HepG2 (cell line): ENCODE measurements at regions not wholly inside any gene's neighbourhood (a gene's known extent, or its start where the extent isn't known, plus 50 kb on each side); places are given as distances from the start of the nearest gene placed in this dataset.

Experiments used
- CAMTA2 ChIP-seq: sonication (generic); formaldehyde crosslinking; IDR thresholded peaks from 2 replicates; pipeline ENCODE4 v1.4.0; 2020; ENCODE audit warnings: mild to moderate bottlenecking, missing genetic modification reagents, borderline replicate concordance
- CC2D1A ChIP-seq: sonication (generic); formaldehyde crosslinking; IDR thresholded peaks from 2 replicates; pipeline ENCODE4 v1.8.1; 2023; ENCODE audit warnings: mild to moderate bottlenecking, missing genetic modification reagents
- KDM6A ChIP-seq: IDR thresholded peaks from 2 replicates; pipeline ENCODE4 v1.6.1; 2016; ENCODE audit warnings: low read depth
- NAIF1 ChIP-seq: sonication (generic); formaldehyde crosslinking; IDR thresholded peaks from 2 replicates; pipeline ENCODE4 v1.5.0; 2020; ENCODE audit warnings: mild to moderate bottlenecking, missing genetic modification reagents, borderline replicate concordance
- NCOR1 ChIP-seq: fragments of 200-600 bp; sonication (generic); IDR thresholded peaks from 2 replicates; pipeline ENCODE4 v1.7.0; 2017; ENCODE audit warnings: antibody characterized with exemption, low read length, borderline replicate concordance
- NR1H2 ChIP-seq: sonication (generic); formaldehyde crosslinking; IDR thresholded peaks from 2 replicates; pipeline ENCODE4 v1.8.1; 2022; ENCODE audit warnings: low read depth, missing genetic modification reagents, borderline replicate concordance
- RBAK ChIP-seq: sonication (generic); formaldehyde crosslinking; IDR thresholded peaks from 2 replicates; pipeline ENCODE4 v1.5.1; 2020; ENCODE audit warnings: mild to moderate bottlenecking, missing genetic modification reagents
- REPIN1 ChIP-seq: sonication (generic); formaldehyde crosslinking; IDR thresholded peaks from 2 replicates; pipeline ENCODE4 v1.8.0; 2022; ENCODE audit warnings: missing genetic modification reagents, low read depth, mild to moderate bottlenecking, borderline replicate concordance
- THAP11 ChIP-seq: IDR thresholded peaks from 2 replicates; pipeline ENCODE4 v1.6.1; 2016; ENCODE audit warnings: missing biosample characterization, missing genetic modification reagents
- ZNF160 ChIP-seq: sonication (generic); formaldehyde crosslinking; IDR thresholded peaks from 2 replicates; pipeline ENCODE4 v1.8.0; 2022; ENCODE audit warnings: mild to moderate bottlenecking, inconsistent platforms, missing genetic modification reagents
- ZNF766 ChIP-seq: sonication (generic); formaldehyde crosslinking; IDR thresholded peaks from 2 replicates; pipeline ENCODE4 v1.5.0; 2020; ENCODE audit warnings: missing genetic modification reagents, borderline replicate concordance
- TF ChIP-seq, protein P1 (sequence below): IDR thresholded peaks from 2 replicates; pipeline ENCODE4 v1.6.1; 2016; ENCODE audit warnings: missing compliant biosample characterization, missing genetic modification reagents, borderline replicate concordance
- TF ChIP-seq, protein P2 (sequence below): IDR thresholded peaks from 2 replicates; pipeline ENCODE4 v1.6.1; 2012; ENCODE audit warnings: low read length, improper control_type of control experiment
- TF ChIP-seq, protein P3 (sequence below): sonication (generic); formaldehyde crosslinking; IDR thresholded peaks from 2 replicates; pipeline ENCODE4 v1.8.0; 2022; ENCODE audit warnings: missing genetic modification reagents, mild to moderate bottlenecking, borderline replicate concordance

DNA sequence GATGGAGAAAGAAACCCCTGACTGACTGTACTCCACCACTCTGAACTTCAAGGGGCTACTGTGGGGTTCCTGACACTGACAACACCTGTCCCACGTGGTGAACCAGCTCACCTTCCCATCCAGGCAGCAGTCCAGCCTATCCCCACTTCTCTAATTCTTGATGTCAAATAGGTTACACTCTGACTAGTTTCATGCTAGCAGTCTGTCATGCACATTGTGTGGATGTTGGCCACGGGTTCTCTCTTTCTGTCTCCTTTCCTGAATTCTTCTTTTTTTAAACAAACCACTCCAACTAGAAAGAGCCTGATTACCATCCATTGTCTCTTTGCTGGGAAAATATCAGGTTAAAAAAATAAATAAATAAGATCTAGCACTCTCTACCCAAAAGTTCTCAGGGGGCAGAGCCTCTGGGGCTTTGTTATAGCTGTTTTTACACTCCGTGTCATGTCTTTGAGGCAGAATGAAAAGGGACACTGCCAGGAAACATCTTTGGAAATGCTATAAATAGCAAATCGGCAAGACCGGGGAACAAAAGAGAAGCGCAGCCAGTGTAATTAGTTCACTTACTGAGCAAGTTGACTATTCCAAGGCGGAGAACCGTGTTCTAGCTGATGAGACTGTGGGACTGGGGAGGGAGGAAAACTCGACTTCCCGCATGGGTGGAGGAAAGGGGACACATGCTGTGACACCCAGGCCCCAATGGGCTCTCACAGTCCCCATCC lies 356.1 kb downstream of the OMA1 start (continued):
- TF ChIP-seq, protein P1, sequence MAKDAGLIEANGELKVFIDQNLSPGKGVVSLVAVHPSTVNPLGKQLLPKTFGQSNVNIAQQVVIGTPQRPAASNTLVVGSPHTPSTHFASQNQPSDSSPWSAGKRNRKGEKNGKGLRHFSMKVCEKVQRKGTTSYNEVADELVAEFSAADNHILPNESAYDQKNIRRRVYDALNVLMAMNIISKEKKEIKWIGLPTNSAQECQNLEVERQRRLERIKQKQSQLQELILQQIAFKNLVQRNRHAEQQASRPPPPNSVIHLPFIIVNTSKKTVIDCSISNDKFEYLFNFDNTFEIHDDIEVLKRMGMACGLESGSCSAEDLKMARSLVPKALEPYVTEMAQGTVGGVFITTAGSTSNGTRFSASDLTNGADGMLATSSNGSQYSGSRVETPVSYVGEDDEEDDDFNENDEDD (CRISPR knock-in tag): no peak
- TF ChIP-seq NR1H2 (CRISPR knock-in tag) (no peak), NCOR1 (no peak), CAMTA2 (CRISPR knock-in tag) (no peak), KDM6A (CRISPR knock-in tag) (no peak), RBAK (CRISPR knock-in tag) (no peak), ZNF766 (no peak), NAIF1 (CRISPR knock-in tag) (no peak), REPIN1 (CRISPR knock-in tag) (no peak), ZNF160 (CRISPR knock-in tag) (no peak), CC2D1A (no peak), THAP11 (no peak)
- TF ChIP-seq, protein P2, sequence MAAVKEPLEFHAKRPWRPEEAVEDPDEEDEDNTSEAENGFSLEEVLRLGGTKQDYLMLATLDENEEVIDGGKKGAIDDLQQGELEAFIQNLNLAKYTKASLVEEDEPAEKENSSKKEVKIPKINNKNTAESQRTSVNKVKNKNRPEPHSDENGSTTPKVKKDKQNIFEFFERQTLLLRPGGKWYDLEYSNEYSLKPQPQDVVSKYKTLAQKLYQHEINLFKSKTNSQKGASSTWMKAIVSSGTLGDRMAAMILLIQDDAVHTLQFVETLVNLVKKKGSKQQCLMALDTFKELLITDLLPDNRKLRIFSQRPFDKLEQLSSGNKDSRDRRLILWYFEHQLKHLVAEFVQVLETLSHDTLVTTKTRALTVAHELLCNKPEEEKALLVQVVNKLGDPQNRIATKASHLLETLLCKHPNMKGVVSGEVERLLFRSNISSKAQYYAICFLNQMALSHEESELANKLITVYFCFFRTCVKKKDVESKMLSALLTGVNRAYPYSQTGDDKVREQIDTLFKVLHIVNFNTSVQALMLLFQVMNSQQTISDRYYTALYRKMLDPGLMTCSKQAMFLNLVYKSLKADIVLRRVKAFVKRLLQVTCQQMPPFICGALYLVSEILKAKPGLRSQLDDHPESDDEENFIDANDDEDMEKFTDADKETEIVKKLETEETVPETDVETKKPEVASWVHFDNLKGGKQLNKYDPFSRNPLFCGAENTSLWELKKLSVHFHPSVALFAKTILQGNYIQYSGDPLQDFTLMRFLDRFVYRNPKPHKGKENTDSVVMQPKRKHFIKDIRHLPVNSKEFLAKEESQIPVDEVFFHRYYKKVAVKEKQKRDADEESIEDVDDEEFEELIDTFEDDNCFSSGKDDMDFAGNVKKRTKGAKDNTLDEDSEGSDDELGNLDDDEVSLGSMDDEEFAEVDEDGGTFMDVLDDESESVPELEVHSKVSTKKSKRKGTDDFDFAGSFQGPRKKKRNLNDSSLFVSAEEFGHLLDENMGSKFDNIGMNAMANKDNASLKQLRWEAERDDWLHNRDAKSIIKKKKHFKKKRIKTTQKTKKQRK: no peak
- TF ChIP-seq, protein P3, sequence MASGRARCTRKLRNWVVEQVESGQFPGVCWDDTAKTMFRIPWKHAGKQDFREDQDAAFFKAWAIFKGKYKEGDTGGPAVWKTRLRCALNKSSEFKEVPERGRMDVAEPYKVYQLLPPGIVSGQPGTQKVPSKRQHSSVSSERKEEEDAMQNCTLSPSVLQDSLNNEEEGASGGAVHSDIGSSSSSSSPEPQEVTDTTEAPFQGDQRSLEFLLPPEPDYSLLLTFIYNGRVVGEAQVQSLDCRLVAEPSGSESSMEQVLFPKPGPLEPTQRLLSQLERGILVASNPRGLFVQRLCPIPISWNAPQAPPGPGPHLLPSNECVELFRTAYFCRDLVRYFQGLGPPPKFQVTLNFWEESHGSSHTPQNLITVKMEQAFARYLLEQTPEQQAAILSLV (CRISPR knock-in tag): no peak
